ENCODE measurements at regions not wholly inside any gene's neighbourhood (a gene's known extent, or its start where the extent isn't known, plus 50 kb on each side); places are given as distances from the start of the nearest gene placed in this dataset.

GRCh38 chr11:10358696-10359095 is 53.8 kb downstream of the ADM start:
- TF ChIP-seq, protein P1, sequence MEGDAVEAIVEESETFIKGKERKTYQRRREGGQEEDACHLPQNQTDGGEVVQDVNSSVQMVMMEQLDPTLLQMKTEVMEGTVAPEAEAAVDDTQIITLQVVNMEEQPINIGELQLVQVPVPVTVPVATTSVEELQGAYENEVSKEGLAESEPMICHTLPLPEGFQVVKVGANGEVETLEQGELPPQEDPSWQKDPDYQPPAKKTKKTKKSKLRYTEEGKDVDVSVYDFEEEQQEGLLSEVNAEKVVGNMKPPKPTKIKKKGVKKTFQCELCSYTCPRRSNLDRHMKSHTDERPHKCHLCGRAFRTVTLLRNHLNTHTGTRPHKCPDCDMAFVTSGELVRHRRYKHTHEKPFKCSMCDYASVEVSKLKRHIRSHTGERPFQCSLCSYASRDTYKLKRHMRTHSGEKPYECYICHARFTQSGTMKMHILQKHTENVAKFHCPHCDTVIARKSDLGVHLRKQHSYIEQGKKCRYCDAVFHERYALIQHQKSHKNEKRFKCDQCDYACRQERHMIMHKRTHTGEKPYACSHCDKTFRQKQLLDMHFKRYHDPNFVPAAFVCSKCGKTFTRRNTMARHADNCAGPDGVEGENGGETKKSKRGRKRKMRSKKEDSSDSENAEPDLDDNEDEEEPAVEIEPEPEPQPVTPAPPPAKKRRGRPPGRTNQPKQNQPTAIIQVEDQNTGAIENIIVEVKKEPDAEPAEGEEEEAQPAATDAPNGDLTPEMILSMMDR (IDR thresholded peaks at IDR 0.05) = no peak
- TF ChIP-seq EP300 (IDR thresholded peaks at IDR 0.05) (no peak), POLR2A (IDR thresholded peaks at IDR 0.05) (no peak)

All from tibial nerve (tissue), 4 donors.